Uterus (tissue), 2 donors: ENCODE measurements at regions not wholly inside any gene's neighbourhood (a gene's known extent, or its start where the extent isn't known, plus 50 kb on each side); places are given as distances from the start of the nearest gene placed in this dataset.
"Not testable (repeated sequence)": the region's sequence is repeated elsewhere in the genome, so short reads cannot be mapped to it uniquely, and the experiment has no call there.

Experiments used
- CTCF ChIP-seq, 4 experiments: fragments of 200-600 bp in 2 of 4; fragments of 450-650 bp in 2 of 4; sonication (generic) in 2 of 4; IDR thresholded peaks; one replicate each; pipeline ENCODE4 v1.5.1; 2016 to 2019; ENCODE audit warnings: antibody characterized with exemption in 4 of 4, mild to moderate bottlenecking in 2 of 4, moderate library complexity in 1 of 4
- POLR2A ChIP-seq, 2 donors: fragments of 450-650 bp; IDR thresholded peaks; one replicate each; pipeline ENCODE4 v1.6.1; 2016; ENCODE audit warnings: antibody characterized with exemption in 2 of 2, mild to moderate bottlenecking in 1 of 2, moderate library complexity in 1 of 2

DNA sequence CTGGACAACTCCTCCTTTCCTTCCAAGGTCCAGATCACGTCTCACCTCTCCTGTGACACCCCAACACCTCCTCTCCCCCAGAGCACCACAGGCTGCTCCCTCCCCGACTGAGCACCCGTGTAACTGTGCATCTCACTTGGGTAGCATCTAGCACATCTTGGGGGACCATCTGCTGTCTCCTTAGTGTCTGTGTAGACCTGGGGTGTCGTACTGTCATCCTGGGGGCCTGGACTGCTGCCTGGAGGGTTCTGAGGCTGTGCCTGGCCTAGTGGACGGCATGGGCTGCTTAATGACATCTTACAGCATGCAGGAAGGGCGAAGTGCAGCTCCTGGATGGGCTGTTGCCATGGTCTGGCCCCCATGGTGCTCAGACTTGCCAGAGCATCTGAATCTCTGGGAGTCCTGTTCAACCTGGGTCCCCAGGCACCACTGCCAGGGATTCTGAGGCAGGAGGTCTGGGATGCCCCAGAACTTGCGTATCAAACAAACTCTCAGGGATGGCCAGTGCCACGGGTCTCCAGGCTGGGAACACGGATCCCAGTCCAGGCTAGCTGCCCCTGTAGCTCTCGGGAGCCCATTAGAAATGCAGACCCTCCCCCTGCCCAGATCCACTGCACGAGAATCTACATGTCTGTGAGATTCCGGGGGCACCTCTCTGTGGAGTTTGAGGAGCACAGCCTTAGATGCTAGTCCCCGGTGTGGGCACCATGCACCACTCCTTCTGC is 194.4 kb upstream of the ZNF469 start:
- TF ChIP-seq CTCF, POLR2A (IDR thresholded peaks at IDR 0.05): not testable (repeated sequence)
